ENCODE measurements at regions not wholly inside any gene's neighbourhood (a gene's known extent, or its start where the extent isn't known, plus 50 kb on each side); places are given as distances from the start of the nearest gene placed in this dataset.

GRCh38 chr5:38113880-38114279, 144.5 kb upstream of the EGFLAM start:
- Histone ChIP-seq H4K20me1 (ENCODE audit: control insufficient read depth, extremely low read depth, insufficient read depth, low read length) (no peaks in the 10 kb centered on the region), H3K27me3 (ENCODE audit: control insufficient read depth, insufficient read depth, low read length) (no peaks in the 10 kb centered on the region), H2AFZ (ENCODE audit: low read length) (no peak overlapping the region), H3K27ac (ENCODE audit: insufficient read depth, low read length) (no peak overlapping the region), H3K36me3 (ENCODE audit: control insufficient read depth, insufficient read depth, low read length) (no peaks in the 10 kb centered on the region), H3K4me3 (replicated peaks in 1 of 4; ENCODE audit: control extremely low read depth in 1 of 4, insufficient read depth in 1 of 4, low read depth in 3 of 4, low read length in 4 of 4) (no peak overlapping the region), H3K9me3 (ENCODE audit: control insufficient read depth, insufficient read depth, low read depth, low read length) (no peaks in the 10 kb centered on the region), H3K9ac (ENCODE audit: insufficient read depth, low read length) (no peak overlapping the region), H3K4me1 (ENCODE audit: control insufficient read depth, extremely low read depth, insufficient read depth, low read length) (no peaks in the 10 kb centered on the region), H3K79me2 (ENCODE audit: control insufficient read depth, insufficient read depth, low read length) (no peaks in the 10 kb centered on the region), H3K4me2 (ENCODE audit: extremely low read depth, insufficient read depth, low read length) (no peak overlapping the region)
- no peak for TF ChIP-seq EZH2 (IDR thresholded peaks at IDR 0.05; ENCODE audit: low read length, missing control alignments)
- TF ChIP-seq, protein P1, sequence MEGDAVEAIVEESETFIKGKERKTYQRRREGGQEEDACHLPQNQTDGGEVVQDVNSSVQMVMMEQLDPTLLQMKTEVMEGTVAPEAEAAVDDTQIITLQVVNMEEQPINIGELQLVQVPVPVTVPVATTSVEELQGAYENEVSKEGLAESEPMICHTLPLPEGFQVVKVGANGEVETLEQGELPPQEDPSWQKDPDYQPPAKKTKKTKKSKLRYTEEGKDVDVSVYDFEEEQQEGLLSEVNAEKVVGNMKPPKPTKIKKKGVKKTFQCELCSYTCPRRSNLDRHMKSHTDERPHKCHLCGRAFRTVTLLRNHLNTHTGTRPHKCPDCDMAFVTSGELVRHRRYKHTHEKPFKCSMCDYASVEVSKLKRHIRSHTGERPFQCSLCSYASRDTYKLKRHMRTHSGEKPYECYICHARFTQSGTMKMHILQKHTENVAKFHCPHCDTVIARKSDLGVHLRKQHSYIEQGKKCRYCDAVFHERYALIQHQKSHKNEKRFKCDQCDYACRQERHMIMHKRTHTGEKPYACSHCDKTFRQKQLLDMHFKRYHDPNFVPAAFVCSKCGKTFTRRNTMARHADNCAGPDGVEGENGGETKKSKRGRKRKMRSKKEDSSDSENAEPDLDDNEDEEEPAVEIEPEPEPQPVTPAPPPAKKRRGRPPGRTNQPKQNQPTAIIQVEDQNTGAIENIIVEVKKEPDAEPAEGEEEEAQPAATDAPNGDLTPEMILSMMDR (conservative IDR thresholded peaks at IDR 0.05 in 1 of 2, IDR thresholded peaks at IDR 0.05 in 1 of 2; ENCODE audit: low read depth in 1 of 2, low read length in 2 of 2): no peak
- DNase-seq (ENCODE audit: low read depth in 2 of 2): no peak

DNA sequence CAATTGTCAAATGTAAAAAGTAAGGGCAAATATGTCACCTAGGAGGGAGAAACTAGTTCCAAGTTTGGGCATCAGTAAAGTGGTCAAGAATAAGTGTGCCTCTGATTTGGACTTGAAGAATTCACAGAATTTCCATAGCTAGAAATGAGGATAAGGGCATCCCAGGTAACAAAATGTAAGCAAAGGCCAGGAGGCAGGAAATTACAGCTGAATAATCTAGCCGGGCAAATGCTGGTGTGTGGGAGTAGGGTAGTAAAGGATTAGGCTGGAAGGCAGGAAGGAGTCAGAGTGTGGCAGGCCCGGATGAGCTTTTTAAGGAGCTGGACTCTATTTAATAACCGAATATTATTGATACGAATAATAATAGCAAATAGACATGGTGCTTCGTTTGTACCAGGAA, 144.9 kb upstream of the EGFLAM start:
- Histone ChIP-seq H3K9ac (ENCODE audit: insufficient read depth, low read length) (no peak overlapping the region), H3K27me3 (ENCODE audit: control insufficient read depth, insufficient read depth, low read length) (no peaks in the 10 kb centered on the region), H4K20me1 (ENCODE audit: control insufficient read depth, extremely low read depth, insufficient read depth, low read length) (no peaks in the 10 kb centered on the region), H3K36me3 (ENCODE audit: control insufficient read depth, insufficient read depth, low read length) (no peaks in the 10 kb centered on the region), H3K4me2 (ENCODE audit: extremely low read depth, insufficient read depth, low read length) (no peak overlapping the region), H3K79me2 (ENCODE audit: control insufficient read depth, insufficient read depth, low read length) (no peaks in the 10 kb centered on the region), H3K27ac (ENCODE audit: insufficient read depth, low read length) (no peak overlapping the region), H3K9me3 (ENCODE audit: control insufficient read depth, insufficient read depth, low read depth, low read length) (no peaks in the 10 kb centered on the region), H2AFZ (ENCODE audit: low read length) (no peak overlapping the region), H3K4me3 (replicated peaks in 1 of 4; ENCODE audit: control extremely low read depth in 1 of 4, insufficient read depth in 1 of 4, low read depth in 3 of 4, low read length in 4 of 4) (no peak overlapping the region), H3K4me1 (ENCODE audit: control insufficient read depth, extremely low read depth, insufficient read depth, low read length) (no peaks in the 10 kb centered on the region)
- TF ChIP-seq, protein P1 (conservative IDR thresholded peaks at IDR 0.05 in 1 of 2, IDR thresholded peaks at IDR 0.05 in 1 of 2; ENCODE audit: low read depth in 1 of 2, low read length in 2 of 2): no peak
- DNase-seq (ENCODE audit: low read depth in 2 of 2): no peak

DNA sequence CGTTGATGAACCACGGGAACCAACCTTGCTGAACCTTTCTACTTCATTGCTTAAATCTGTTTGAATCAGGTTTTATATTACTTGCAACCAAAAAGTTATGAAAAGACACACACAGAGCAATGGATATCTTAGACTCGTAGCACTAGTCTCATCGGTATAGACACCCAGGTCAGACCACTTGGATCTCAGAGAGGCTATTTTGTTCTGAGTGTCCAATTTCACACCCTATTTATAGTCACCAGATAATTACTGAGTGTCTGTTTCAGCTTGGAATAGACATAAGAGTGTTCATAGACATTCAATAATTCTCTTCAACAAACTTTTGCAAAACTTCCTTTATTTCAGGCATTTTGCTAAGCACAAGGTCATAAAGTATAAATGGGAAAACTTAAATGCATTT, 145.4 kb upstream of the EGFLAM start:
- Histone ChIP-seq H3K4me2 (ENCODE audit: extremely low read depth, insufficient read depth, low read length) (no peak overlapping the region), H3K4me3 (replicated peaks in 1 of 4; ENCODE audit: control extremely low read depth in 1 of 4, insufficient read depth in 1 of 4, low read depth in 3 of 4, low read length in 4 of 4) (no peak overlapping the region), H3K9me3 (ENCODE audit: control insufficient read depth, insufficient read depth, low read depth, low read length) (no peaks in the 10 kb centered on the region), H3K27ac (ENCODE audit: insufficient read depth, low read length) (no peak overlapping the region), H3K79me2 (ENCODE audit: control insufficient read depth, insufficient read depth, low read length) (no peaks in the 10 kb centered on the region), H2AFZ (ENCODE audit: low read length) (no peak overlapping the region), H3K36me3 (ENCODE audit: control insufficient read depth, insufficient read depth, low read length) (no peaks in the 10 kb centered on the region), H3K27me3 (ENCODE audit: control insufficient read depth, insufficient read depth, low read length) (no peaks in the 10 kb centered on the region), H3K9ac (ENCODE audit: insufficient read depth, low read length) (no peak overlapping the region), H3K4me1 (ENCODE audit: control insufficient read depth, extremely low read depth, insufficient read depth, low read length) (no peaks in the 10 kb centered on the region), H4K20me1 (ENCODE audit: control insufficient read depth, extremely low read depth, insufficient read depth, low read length) (no peaks in the 10 kb centered on the region)
- DNase-seq (ENCODE audit: low read depth in 2 of 2): no peak
- no peak for TF ChIP-seq EZH2 (IDR thresholded peaks at IDR 0.05; ENCODE audit: low read length, missing control alignments)
- TF ChIP-seq, protein P1 (conservative IDR thresholded peaks at IDR 0.05 in 1 of 2, IDR thresholded peaks at IDR 0.05 in 1 of 2; ENCODE audit: low read depth in 1 of 2, low read length in 2 of 2): no peak
